Right atrium auricular region (tissue), 2 donors: ENCODE measurements at regions not wholly inside any gene's neighbourhood (a gene's known extent, or its start where the extent isn't known, plus 50 kb on each side); places are given as distances from the start of the nearest gene placed in this dataset.

Source experiments
- DNase-seq: peaks from one replicate; pipeline ENCODE4 v3.0.0-alpha.2; 2019; ENCODE audit warnings: low spot score
- H3K27ac ChIP-seq, 2 donors: fragments of 200-600 bp; sonication (generic); 1 replicate in 1 of 2; 2 replicates in 1 of 2; pipeline ENCODE4 v1.5.1; 2016 to 2019
- H3K27me3 ChIP-seq, 2 donors: fragments of 200-600 bp; sonication (generic); one replicate each; pipeline versions ENCODE4 v1.5.1 to v1.6.0; 2017 to 2019
- H3K36me3 ChIP-seq: fragments of 200-600 bp; sonication (generic); one replicate; pipeline ENCODE4 v1.5.1; 2016
- H3K4me1 ChIP-seq, 2 donors: fragments of 200-600 bp; sonication (generic); one replicate each; pipeline versions ENCODE4 v1.5.1 to v1.6.0; 2017 to 2019
- H3K4me3 ChIP-seq, 2 donors: fragments of 200-600 bp; sonication (generic); 1 replicate in 1 of 2; 2 replicates in 1 of 2; pipeline ENCODE4 v1.5.1; 2017 to 2019; ENCODE audit warnings: mild to moderate bottlenecking in 1 of 2, moderate library complexity in 1 of 2
- H3K9me3 ChIP-seq, 2 donors: fragments of 200-600 bp; sonication (generic); one replicate each; pipeline ENCODE4 v1.5.1; 2019
- CTCF ChIP-seq, 2 donors: fragments of 200-600 bp; sonication (generic); IDR thresholded peaks; one replicate each; pipeline ENCODE4 v1.5.1; 2019; ENCODE audit warnings: antibody characterized with exemption in 2 of 2

- Histone ChIP-seq H3K4me1 (no peaks in the 10 kb centered on the region), H3K27ac (no peak overlapping the region), H3K27me3 (no peaks in the 10 kb centered on the region), H3K36me3 (no peaks in the 10 kb centered on the region), H3K4me3 (no peak overlapping the region), H3K9me3 (no peaks in the 10 kb centered on the region)
- TF ChIP-seq CTCF (IDR thresholded peaks at IDR 0.05), result no peak
- no peak for DNase-seq
These were observed 321.1 kb upstream of the EDNRB start for GRCh38 chr13:78239714-78240113.

GRCh38 chr13:78238911-78239310 lies 320.3 kb upstream of the EDNRB start:
- Histone ChIP-seq H3K9me3 (no peaks in the 10 kb centered on the region), H3K4me1 (no peaks in the 10 kb centered on the region), H3K4me3 (no peak overlapping the region), H3K36me3 (no peaks in the 10 kb centered on the region), H3K27me3 (no peaks in the 10 kb centered on the region), H3K27ac (no peak overlapping the region)
- DNase-seq, result no peak
- no peak for TF ChIP-seq CTCF (IDR thresholded peaks at IDR 0.05)

- Histone ChIP-seq H3K4me3 (no peak overlapping the region), H3K27me3 (no peaks in the 10 kb centered on the region), H3K36me3 (no peaks in the 10 kb centered on the region), H3K4me1 (no peaks in the 10 kb centered on the region), H3K9me3 (no peaks in the 10 kb centered on the region), H3K27ac (no peak overlapping the region)
- no peak for DNase-seq
- no peak for TF ChIP-seq CTCF (IDR thresholded peaks at IDR 0.05)
These were observed 310.3 kb upstream of the EDNRB start for GRCh38 chr13:78228940-78229339.

- H3K9me3 ChIP-seq, result no peaks in the 10 kb centered on the region
These were observed 309.6 kb upstream of the EDNRB start for GRCh38 chr13:78228211-78228610.

GRCh38 chr13:78227709-78228108 lies 309.1 kb upstream of the EDNRB start:
- H3K4me1 ChIP-seq, result no peaks in the 10 kb centered on the region
- H3K9me3 ChIP-seq, result no peaks in the 10 kb centered on the region
- no peaks in the 10 kb centered on the region for H3K27me3 ChIP-seq
- TF ChIP-seq CTCF (IDR thresholded peaks at IDR 0.05), result no peak
- no peak for DNase-seq
- no peak overlapping the region for H3K27ac ChIP-seq
- no peak overlapping the region for H3K4me3 ChIP-seq
- H3K36me3 ChIP-seq, result no peaks in the 10 kb centered on the region

More at GRCh38 chr13:78228211-78228610, 309.6 kb upstream of the EDNRB start:
- DNase-seq, result no peak
- Histone ChIP-seq H3K27me3 (no peaks in the 10 kb centered on the region), H3K27ac (no peak overlapping the region), H3K4me3 (no peak overlapping the region), H3K36me3 (no peaks in the 10 kb centered on the region), H3K4me1 (no peaks in the 10 kb centered on the region)
- no peak for TF ChIP-seq CTCF (IDR thresholded peaks at IDR 0.05)

- Histone ChIP-seq H3K27ac (no peak overlapping the region), H3K36me3 (no peaks in the 10 kb centered on the region), H3K4me3 (no peak overlapping the region), H3K27me3 (no peaks in the 10 kb centered on the region), H3K4me1 (no peaks in the 10 kb centered on the region), H3K9me3 (no peaks in the 10 kb centered on the region)
- no peak for TF ChIP-seq CTCF (IDR thresholded peaks at IDR 0.05)
- no peak for DNase-seq
These were observed 297.0 kb upstream of the EDNRB start for GRCh38 chr13:78215458-78216108.
